ENCODE measurements at regions not wholly inside any gene's neighbourhood (a gene's known extent, or its start where the extent isn't known, plus 50 kb on each side); places are given as distances from the start of the nearest gene placed in this dataset.

GRCh38 chr7:142347091-142347490 lies 89.2 kb upstream of the PRSS58 start:
- Histone ChIP-seq H3K4me3 (no peak overlapping the region), H3K36me3 (no peaks in the 10 kb centered on the region), H3K4me1 (no peaks in the 10 kb centered on the region), H3K9me3 (no peaks in the 10 kb centered on the region), H3K27me3 (no peaks in the 10 kb centered on the region), H3K27ac (no peak overlapping the region)
- in situ Hi-C loops (cut with MboI; ENCODE audit: low pct_ligation_motif_present in 1 of 4, low pct_unique_long_range_greater_than_20kb in 1 of 4, low sequenced_read_pairs in 3 of 4) (no loop called here), intact Hi-C loops (cut with DNase I; ENCODE audit: low total_unique reads) (no loop called here)
- no peak for DNase-seq
- WGBS, 2 donors (ENCODE audit: low coverage in 1 of 2), result 67% methylated on average over 3 of the region's 3 CpGs; no CpG with 5 or more reads in 1 of the 2 donors
- TF ChIP-seq POLR2AphosphoS5 (IDR thresholded peaks at IDR 0.05) (no peak), EP300 (IDR thresholded peaks at IDR 0.05; ENCODE audit: low read depth) (no peak), CTCF (IDR thresholded peaks at IDR 0.05) (no peak), POLR2A (IDR thresholded peaks at IDR 0.05) (no peak)

- TF ChIP-seq EP300 (IDR thresholded peaks at IDR 0.05; ENCODE audit: low read depth), result no peak
- TF ChIP-seq CTCF (IDR thresholded peaks at IDR 0.05), result no peak
- no peak for TF ChIP-seq POLR2AphosphoS5 (IDR thresholded peaks at IDR 0.05)
- TF ChIP-seq POLR2A (IDR thresholded peaks at IDR 0.05), result no peak
- no peak for DNase-seq
- Histone ChIP-seq H3K4me1 (no peaks in the 10 kb centered on the region), H3K9me3 (no peaks in the 10 kb centered on the region), H3K4me3 (no peak overlapping the region), H3K27ac (no peak overlapping the region), H3K27me3 (no peaks in the 10 kb centered on the region), H3K36me3 (no peaks in the 10 kb centered on the region)
- 64% methylated on average over 5 of the region's 5 CpGs; no CpG with 5 or more reads in 1 of the 2 donors for WGBS, 2 donors (ENCODE audit: low coverage in 1 of 2)
- intact Hi-C loops (cut with DNase I; ENCODE audit: low total_unique reads) (no loop called here), in situ Hi-C loops (cut with MboI; ENCODE audit: low pct_ligation_motif_present in 1 of 4, low pct_unique_long_range_greater_than_20kb in 1 of 4, low sequenced_read_pairs in 3 of 4) (no loop called here)
Measured at GRCh38 chr7:142345811-142346210, 88.0 kb upstream of the PRSS58 start.

GRCh38 chr7:142338633-142339501 lies 81.0 kb upstream of the PRSS58 start:
- no peak for DNase-seq
- Histone ChIP-seq H3K4me3 (no peak overlapping the region), H3K9me3 (no peaks in the 10 kb centered on the region), H3K36me3 (no peaks in the 10 kb centered on the region), H3K27ac (no peak overlapping the region), H3K27me3 (no peaks in the 10 kb centered on the region), H3K4me1 (no peaks in the 10 kb centered on the region)
- 83% methylated on average over 6 of the region's 6 CpGs; no CpG with 5 or more reads in 1 of the 2 donors for WGBS, 2 donors (ENCODE audit: low coverage in 1 of 2)
- intact Hi-C loops (cut with DNase I; ENCODE audit: low total_unique reads), result no loop called here
- in situ Hi-C loops (cut with MboI; ENCODE audit: low pct_ligation_motif_present in 1 of 4, low pct_unique_long_range_greater_than_20kb in 1 of 4, low sequenced_read_pairs in 3 of 4), result no loop called here
- TF ChIP-seq CTCF (IDR thresholded peaks at IDR 0.05) (no peak), EP300 (IDR thresholded peaks at IDR 0.05; ENCODE audit: low read depth) (no peak)

- no peaks in the 10 kb centered on the region for H3K4me1 ChIP-seq
- no peak overlapping the region for H3K4me3 ChIP-seq
- intact Hi-C loops (cut with DNase I; ENCODE audit: low total_unique reads), result no loop called here
- no peak for DNase-seq
- in situ Hi-C loops (cut with MboI; ENCODE audit: low pct_ligation_motif_present in 1 of 4, low pct_unique_long_range_greater_than_20kb in 1 of 4, low sequenced_read_pairs in 3 of 4), result no loop called here
- no peak overlapping the region for H3K27ac ChIP-seq
- no peaks in the 10 kb centered on the region for H3K36me3 ChIP-seq
- no peak for TF ChIP-seq POLR2A (IDR thresholded peaks at IDR 0.05)
- TF ChIP-seq CTCF (IDR thresholded peaks at IDR 0.05), result no peak
- TF ChIP-seq POLR2AphosphoS5 (IDR thresholded peaks at IDR 0.05), result no peak
- TF ChIP-seq EP300 (IDR thresholded peaks at IDR 0.05; ENCODE audit: low read depth), result no peak
- no peaks in the 10 kb centered on the region for H3K9me3 ChIP-seq
- 36 to 51% methylated on average over 4 to 8 of the region's 8 CpGs for WGBS, 2 donors (ENCODE audit: low coverage in 1 of 2)
- no peaks in the 10 kb centered on the region for H3K27me3 ChIP-seq
Measured at GRCh38 chr7:142337054-142338001, 79.5 kb upstream of the PRSS58 start.
